H9 (cell line): ENCODE measurements at regions not wholly inside any gene's neighbourhood (a gene's known extent, or its start where the extent isn't known, plus 50 kb on each side); places are given as distances from the start of the nearest gene placed in this dataset.

ENCODE experiments used
- DNase-seq: peaks from one replicate; pipeline ENCODE4 v3.0.0-alpha.2; 2017
- H2AFZ ChIP-seq: one replicate; pipeline ENCODE4 v1.6.1; 2013; ENCODE audit warnings: mild to moderate bottlenecking, low read length, control low read depth, moderate library complexity
- H2AK5ac ChIP-seq: 2 replicates; pipeline ENCODE4 v1.6.1; 2013; ENCODE audit warnings: low read length, control low read depth, mixed read lengths; ENCODE audit not compliant: insufficient read length
- H2BK120ac ChIP-seq: one replicate; pipeline ENCODE4 v1.6.1; 2013; ENCODE audit warnings: low read depth, mild to moderate bottlenecking, low read length, control low read depth, inconsistent platforms; ENCODE audit not compliant: poor library complexity, severe bottlenecking
- H2BK12ac ChIP-seq: 2 replicates; pipeline ENCODE4 v1.6.1; 2013; ENCODE audit warnings: low read length, control low read depth, mixed read lengths, low read depth; ENCODE audit not compliant: insufficient read length
- H2BK15ac ChIP-seq: 2 replicates; pipeline ENCODE4 v1.6.1; 2013; ENCODE audit warnings: low read depth, low read length, control low read depth
- H2BK20ac ChIP-seq: one replicate; pipeline ENCODE4 v1.6.1; 2013; ENCODE audit warnings: low read depth, mild to moderate bottlenecking, low read length, control low read depth, inconsistent platforms; ENCODE audit not compliant: poor library complexity, severe bottlenecking
- H2BK5ac ChIP-seq: 2 replicates; pipeline ENCODE4 v1.6.1; 2013; ENCODE audit warnings: low read length, control low read depth, mixed read lengths; ENCODE audit not compliant: insufficient read length
- H3K14ac ChIP-seq: 2 replicates; pipeline ENCODE4 v1.6.1; 2013; ENCODE audit warnings: low read length, control low read depth; ENCODE audit not compliant: insufficient read depth
- H3K18ac ChIP-seq: 2 replicates; pipeline ENCODE4 v1.6.1; 2013; ENCODE audit warnings: low read depth, mild to moderate bottlenecking, mixed read lengths, low read length, control low read depth; ENCODE audit not compliant: insufficient read length
- H3K23ac ChIP-seq: 2 replicates; pipeline ENCODE4 v1.6.1; 2013; ENCODE audit warnings: low read length, control low read depth, mixed read lengths, low read depth; ENCODE audit not compliant: insufficient read length
- H3K23me2 ChIP-seq: 2 replicates; pipeline ENCODE4 v1.6.1; 2013; ENCODE audit warnings: low read depth, mild to moderate bottlenecking, mixed read lengths, low read length, control low read depth; ENCODE audit not compliant: insufficient read length, poor library complexity, severe bottlenecking
- H3K27ac ChIP-seq: 2 replicates; pipeline ENCODE4 v1.5.1; 2013; ENCODE audit warnings: low read length, control low read depth, mixed read lengths, low read depth; ENCODE audit not compliant: insufficient read length
- H3K27me3 ChIP-seq: 2 replicates; pipeline ENCODE4 v1.6.1; 2013; ENCODE audit warnings: low read length, control low read depth, inconsistent platforms; ENCODE audit not compliant: insufficient read depth
- H3K4ac ChIP-seq: 2 replicates; pipeline ENCODE4 v1.6.1; 2013; ENCODE audit warnings: low read depth, mild to moderate bottlenecking, control low read depth, inconsistent platforms, low read length, moderate library complexity
- H3K4me1 ChIP-seq: 2 replicates; pipeline ENCODE4 v1.6.1; 2013; ENCODE audit warnings: low read length, control low read depth, inconsistent platforms; ENCODE audit not compliant: insufficient read depth
- H3K4me2 ChIP-seq: 2 replicates; pipeline ENCODE4 v1.6.1; 2013; ENCODE audit warnings: low read length, control low read depth, mixed read lengths; ENCODE audit not compliant: insufficient read length, insufficient read depth
- H3K56ac ChIP-seq: 2 replicates; pipeline ENCODE4 v1.6.1; 2013; ENCODE audit warnings: low read depth, mild to moderate bottlenecking, mixed read lengths, low read length, control low read depth; ENCODE audit not compliant: insufficient read length
- H3K79me1 ChIP-seq: 2 replicates; pipeline ENCODE4 v1.6.1; 2013; ENCODE audit warnings: low read depth, mild to moderate bottlenecking, moderate library complexity, low read length, control low read depth, inconsistent platforms; ENCODE audit not compliant: insufficient read depth, poor library complexity, severe bottlenecking
- H3K79me2 ChIP-seq: 2 replicates; pipeline ENCODE4 v1.6.1; 2013; ENCODE audit warnings: low read length, control low read depth, inconsistent platforms; ENCODE audit not compliant: insufficient read depth
- H3K9ac ChIP-seq: 2 replicates; pipeline ENCODE4 v1.6.1; 2013; ENCODE audit warnings: low read length, control low read depth, mixed read lengths; ENCODE audit not compliant: insufficient read length; ENCODE audit errors: extremely low read depth
- H3K9me3 ChIP-seq: one replicate; pipeline ENCODE4 v1.6.1; 2013; ENCODE audit warnings: low read depth, low read length, inconsistent platforms; ENCODE audit not compliant: control insufficient read depth
- H3T11ph ChIP-seq: one replicate; pipeline ENCODE4 v1.6.1; 2013; ENCODE audit warnings: mild to moderate bottlenecking, low read length, control low read depth, inconsistent platforms
- H4K20me1 ChIP-seq: one replicate; pipeline ENCODE4 v1.6.1; 2013; ENCODE audit not compliant: control insufficient read depth, insufficient read length, insufficient read depth
- H4K5ac ChIP-seq: 2 replicates; pipeline ENCODE4 v1.6.1; 2013; ENCODE audit warnings: low read depth, mild to moderate bottlenecking, mixed read lengths, low read length, control low read depth; ENCODE audit not compliant: insufficient read length
- H4K8ac ChIP-seq: replicated peaks from 2 replicates; pipeline ENCODE4 v1.6.1; 2013; ENCODE audit warnings: low read length, control low read depth, mixed read lengths, low read depth; ENCODE audit not compliant: insufficient read length
- H4K91ac ChIP-seq: 2 replicates; pipeline ENCODE4 v1.6.1; 2013; ENCODE audit warnings: low read depth, mild to moderate bottlenecking, moderate library complexity, mixed read lengths, low read length, control low read depth; ENCODE audit not compliant: insufficient read length
- H3K27ac Mint-ChIP-seq, 3 experiments: 2 replicates in 2 of 3; 3 replicates in 1 of 3; pipeline ENCODE4 v1.8.0; 2020 to 2021; ENCODE audit warnings: mixed read lengths in 3 of 3, mild to moderate bottlenecking in 1 of 3, moderate library complexity in 1 of 3
- H3K27me3 Mint-ChIP-seq: 2 replicates; pipeline ENCODE4 v1.8.0; 2021; ENCODE audit warnings: low read depth, mild to moderate bottlenecking, moderate library complexity, mixed read lengths
- H3K36me3 Mint-ChIP-seq, 3 experiments: 2 replicates in 2 of 3; 3 replicates in 1 of 3; pipeline ENCODE4 v1.8.0; 2020 to 2021; ENCODE audit warnings: low read depth in 3 of 3, mixed read lengths in 3 of 3; ENCODE audit not compliant: insufficient read depth in 1 of 3
- H3K4me1 Mint-ChIP-seq, 2 experiments: 2 replicates each; pipeline ENCODE4 v1.8.0; 2020; ENCODE audit warnings: mixed read lengths in 2 of 2
- H3K4me3 Mint-ChIP-seq, 2 experiments: 2 replicates in 1 of 2; 3 replicates in 1 of 2; pipeline ENCODE4 v1.8.0; 2020 to 2021; ENCODE audit warnings: mild to moderate bottlenecking in 2 of 2, mixed read lengths in 2 of 2, moderate library complexity in 1 of 2
- H3K9me3 Mint-ChIP-seq, 2 experiments: 2 replicates in 1 of 2; 3 replicates in 1 of 2; pipeline ENCODE4 v1.8.0; 2020; ENCODE audit warnings: mild to moderate bottlenecking in 2 of 2, mixed read lengths in 2 of 2, moderate library complexity in 1 of 2
- CTCF ChIP-seq: fragments of 200-600 bp; sonication (generic); conservative IDR thresholded peaks from 3 replicates; pipeline ENCODE4 v1.8.0; 2021; ENCODE audit warnings: antibody characterized with exemption, mild to moderate bottlenecking
- WGBS: extraction: QIAGEN DNeasy Blood & Tissue Kit; methylation state at CpG from one replicate; pipeline ENCODE4 v1.1.7; 2013; ENCODE audit warnings: missing lambda C conversion rate, low lambda C conversion rate, mixed read lengths; ENCODE audit not compliant: insufficient read length; ENCODE audit errors: extremely low coverage; 5-methylcytosine and 5-hydroxymethylcytosine counted together

- Mint-ChIP-seq H3K4me1 (peaks cover 0 to 8% of the 10 kb centered on the region in 2 experiments; a peak in 2 of 4 replicates), H3K27ac (no peak overlapping the region), H3K27me3 (no peaks in the 10 kb centered on the region), H3K36me3 (no peaks in the 10 kb centered on the region), H3K9me3 (no peaks in the 10 kb centered on the region), H3K4me3 (no peak overlapping the region)
- no peak for DNase-seq
- Histone ChIP-seq H3K4me2 (no peak overlapping the region), H2BK12ac (no peak overlapping the region), H3K18ac (no peak overlapping the region), H2BK15ac (no peak overlapping the region), H3K27ac (no peak overlapping the region), H3K23ac (no peak overlapping the region), H3K4me1 (no peaks in the 10 kb centered on the region), H2AFZ (no peak overlapping the region), H3K56ac (no peak overlapping the region), H3K23me2 (no peaks in the 10 kb centered on the region), H3K79me1 (no peaks in the 10 kb centered on the region), H2BK20ac (no peak overlapping the region), H3K79me2 (no peaks in the 10 kb centered on the region), H3K27me3 (no peaks in the 10 kb centered on the region), H3K9me3 (no peaks in the 10 kb centered on the region), H2BK5ac (no peak overlapping the region), H3K9ac (no peak overlapping the region), H4K5ac (no peak overlapping the region), H3K14ac (no peak overlapping the region), H2BK120ac (no peak overlapping the region), H3K4ac (no peak overlapping the region), H4K91ac (no peak overlapping the region), H4K8ac (no peak overlapping the region), H4K20me1 (no peaks in the 10 kb centered on the region), H3T11ph (no peak overlapping the region), H2AK5ac (no peak overlapping the region)
- TF ChIP-seq CTCF, result no peak
- WGBS, result no CpG with 5 or more reads among the region's 2 CpGs
These were observed 381.9 kb downstream of the GRXCR1 start for GRCh38 chr4:43274376-43274775.
